GM18951 (cell line): ENCODE measurements at regions not wholly inside any gene's neighbourhood (a gene's known extent, or its start where the extent isn't known, plus 50 kb on each side); places are given as distances from the start of the nearest gene placed in this dataset.

Experiments
- POLR2A ChIP-seq: IDR thresholded peaks from 4 replicates; pipeline ENCODE4 v1.6.1; 2011; ENCODE audit warnings: mild to moderate bottlenecking; ENCODE audit not compliant: insufficient read length, insufficient read depth; ENCODE audit errors: extremely low read depth
- in situ Hi-C: fragments of 300-500 bp; cut with MboI; formaldehyde crosslinking; loops from one replicate; pipeline ENCODE4 v1.12.0; 2022; ENCODE audit warnings: low sequenced_read_pairs, mixed read lengths, inconsistent platforms; ENCODE audit not compliant: unreplicated experiment

DNA sequence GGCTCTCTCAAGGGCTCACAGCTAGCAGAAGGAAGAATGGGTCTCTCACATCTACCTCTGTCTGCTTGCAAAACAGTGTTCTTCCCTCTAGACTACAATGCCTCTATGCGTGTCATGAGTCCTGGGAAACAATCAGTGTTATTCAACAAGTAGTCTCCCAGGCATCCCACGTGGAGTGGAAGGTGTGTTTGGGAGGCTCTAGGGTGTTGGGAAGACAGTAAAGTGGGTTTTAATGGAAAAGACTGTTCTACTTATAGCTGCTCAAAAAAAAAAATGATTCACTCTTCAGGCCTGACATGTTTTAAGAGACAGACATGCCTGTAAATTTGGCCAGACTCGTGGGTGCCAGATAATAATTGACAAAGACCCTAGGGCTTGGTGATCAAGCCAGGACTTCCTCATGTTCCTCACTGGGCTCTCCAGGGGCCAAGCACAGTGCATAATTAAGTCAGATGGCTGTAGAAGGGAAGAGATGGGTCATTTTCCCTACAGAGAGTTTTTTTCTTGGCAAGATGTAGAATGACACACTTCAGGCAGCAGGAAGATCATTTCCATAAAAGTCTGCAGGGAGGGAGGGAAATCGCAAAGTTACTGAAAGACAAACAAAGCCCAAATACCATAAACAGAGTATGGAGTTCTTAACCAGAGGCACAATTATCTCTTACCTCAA lies 246.4 kb downstream of the ACTL7B start:
- TF ChIP-seq POLR2A = no peak
- in situ Hi-C loops = no loop called here

DNA sequence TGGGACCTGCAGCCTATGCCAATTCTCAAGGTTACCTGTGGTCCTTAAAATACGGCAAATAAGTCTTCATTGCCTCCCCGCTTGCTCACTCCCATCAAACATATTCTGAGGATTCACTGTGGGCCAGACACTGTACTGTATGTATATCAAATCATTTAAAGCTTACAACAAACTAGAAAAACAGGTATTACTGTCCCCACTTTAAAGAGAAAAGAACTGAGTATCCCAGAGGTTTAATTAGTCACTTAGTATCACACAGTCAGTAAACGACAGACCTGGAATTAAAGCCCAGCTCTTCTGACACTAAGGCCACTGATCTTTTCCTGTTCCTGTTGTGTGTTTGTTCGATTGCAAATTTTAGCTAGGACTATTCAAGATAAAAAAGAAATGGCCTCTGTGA lies 248.2 kb downstream of the ACTL7B start:
- TF ChIP-seq POLR2A = no peak

DNA sequence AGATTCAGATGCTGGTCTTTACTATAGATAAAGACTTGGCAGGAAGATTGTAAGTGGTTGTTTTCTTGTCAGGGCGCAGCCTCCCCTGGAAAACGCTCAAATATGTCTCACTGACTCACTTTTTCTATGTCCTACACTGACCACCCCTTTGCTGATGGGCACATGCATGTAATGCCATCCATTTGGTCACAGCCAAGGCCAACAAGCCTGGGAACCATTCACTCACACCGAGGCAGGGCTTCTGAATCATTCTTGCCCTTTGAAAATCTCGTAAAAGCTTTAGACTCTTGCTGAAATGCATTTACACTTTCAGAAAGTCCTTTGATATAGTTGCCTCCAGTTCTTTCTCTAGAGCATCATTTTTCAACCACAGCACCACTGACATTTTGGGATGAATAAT lies 249.4 kb downstream of the ACTL7B start:
- in situ Hi-C loops = no loop called here
- no peak for TF ChIP-seq POLR2A

More for the DNA sequence above, 248.2 kb downstream of the ACTL7B start:
- in situ Hi-C loops = no loop called here

DNA sequence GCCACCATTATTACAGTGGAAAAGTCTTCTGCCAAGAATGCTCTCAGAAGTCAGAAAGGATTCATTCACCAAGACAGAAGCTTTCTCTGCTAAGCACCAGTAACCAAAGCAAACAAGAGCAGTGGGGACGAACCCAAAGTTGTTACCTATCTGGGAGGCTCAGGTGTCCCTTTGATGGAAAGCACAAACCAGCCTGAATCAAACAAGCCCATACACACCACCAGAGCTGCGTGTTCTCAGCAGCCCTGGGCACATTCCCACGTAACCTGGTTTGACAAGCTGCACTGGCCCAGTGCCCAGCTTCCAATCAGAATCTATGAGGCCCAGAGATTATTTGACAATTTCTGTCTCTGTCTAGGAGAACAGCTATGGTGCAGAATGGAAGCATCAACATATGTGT lies 252.6 kb downstream of the ACTL7B start:
- in situ Hi-C loops = no loop called here
- no peak for TF ChIP-seq POLR2A

DNA sequence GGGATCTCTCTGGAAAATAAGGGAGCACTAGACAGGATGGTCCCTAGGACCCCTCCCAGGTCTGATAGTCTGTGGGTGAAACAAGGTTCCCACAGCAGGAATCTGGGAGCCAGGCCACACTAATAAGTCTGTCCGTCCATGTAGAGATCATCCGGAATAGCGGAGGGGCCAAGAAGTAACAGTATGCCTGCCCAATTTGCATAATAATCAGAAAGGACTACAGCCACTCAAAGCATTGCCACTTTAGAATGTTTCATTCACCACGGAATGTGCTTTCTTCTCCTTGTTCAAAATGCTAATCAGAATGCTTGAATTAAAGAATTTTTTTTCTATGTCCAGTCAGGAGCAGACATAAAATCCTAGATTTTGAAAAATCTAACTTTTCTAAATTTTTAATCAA lies 254.9 kb downstream of the ACTL7B start:
- in situ Hi-C loops = no loop called here

DNA sequence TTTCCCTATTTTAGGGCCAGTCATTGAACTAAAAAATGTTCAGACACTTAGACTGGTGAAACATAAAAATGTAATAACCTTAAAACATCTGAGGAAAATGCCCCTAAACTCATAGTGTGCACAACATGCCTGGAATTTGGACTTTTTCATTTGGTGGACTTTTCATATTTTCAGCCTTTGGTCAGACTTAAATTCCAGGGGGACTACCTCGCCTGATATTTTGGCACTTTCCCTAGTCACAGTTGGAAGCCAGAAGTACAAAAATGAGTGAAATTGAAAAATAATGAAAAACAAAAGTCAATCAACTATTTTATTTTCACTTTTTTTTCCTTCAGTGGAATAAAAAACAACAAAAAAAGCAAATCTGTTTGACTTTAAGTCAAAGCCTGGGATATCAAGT lies 256.2 kb downstream of the ACTL7B start:
- in situ Hi-C loops = no loop called here
- no peak for TF ChIP-seq POLR2A

More for the DNA sequence above, 254.9 kb downstream of the ACTL7B start:
- TF ChIP-seq POLR2A = no peak

DNA sequence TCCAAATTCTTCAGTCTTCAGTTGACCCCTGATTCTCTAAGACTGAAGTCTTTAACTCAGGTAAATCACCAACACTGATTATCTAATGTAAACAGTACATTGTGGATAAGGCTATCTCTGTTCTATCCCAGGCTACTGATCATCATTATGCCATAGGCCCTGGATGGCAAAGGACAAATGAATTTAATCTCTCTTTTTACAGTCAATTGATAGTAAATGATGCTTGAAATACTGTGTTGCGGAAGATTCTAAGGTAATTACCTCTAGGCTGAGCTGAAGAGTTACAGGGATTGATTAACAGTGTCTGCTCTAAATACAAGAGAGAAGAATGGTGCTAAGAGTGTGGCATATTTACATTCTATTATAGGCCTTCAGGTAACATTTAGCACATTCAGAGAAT lies 264.7 kb downstream of the ACTL7B start:
- in situ Hi-C loops = no loop called here
- TF ChIP-seq POLR2A = no peak

DNA sequence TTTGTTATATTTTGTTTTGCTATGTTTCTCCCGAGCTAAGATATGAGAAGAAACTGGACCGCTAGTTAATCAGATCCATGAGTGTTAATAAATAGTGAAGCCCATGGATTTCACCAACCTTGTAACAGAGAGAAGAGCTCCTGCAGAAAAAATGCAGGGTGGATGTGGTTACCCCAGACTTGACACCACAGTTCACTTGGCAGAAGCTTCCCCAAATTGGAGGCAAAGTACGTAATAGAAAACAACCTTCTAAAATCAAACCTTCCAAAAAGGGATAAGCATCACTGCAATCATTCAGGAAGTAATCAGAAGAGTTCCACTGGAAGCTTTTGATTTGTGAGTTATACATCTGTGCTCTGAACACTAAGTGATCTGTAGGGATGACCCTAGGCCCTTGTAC lies 267.5 kb downstream of the ACTL7B start:
- no peak for TF ChIP-seq POLR2A
- in situ Hi-C loops = no loop called here

DNA sequence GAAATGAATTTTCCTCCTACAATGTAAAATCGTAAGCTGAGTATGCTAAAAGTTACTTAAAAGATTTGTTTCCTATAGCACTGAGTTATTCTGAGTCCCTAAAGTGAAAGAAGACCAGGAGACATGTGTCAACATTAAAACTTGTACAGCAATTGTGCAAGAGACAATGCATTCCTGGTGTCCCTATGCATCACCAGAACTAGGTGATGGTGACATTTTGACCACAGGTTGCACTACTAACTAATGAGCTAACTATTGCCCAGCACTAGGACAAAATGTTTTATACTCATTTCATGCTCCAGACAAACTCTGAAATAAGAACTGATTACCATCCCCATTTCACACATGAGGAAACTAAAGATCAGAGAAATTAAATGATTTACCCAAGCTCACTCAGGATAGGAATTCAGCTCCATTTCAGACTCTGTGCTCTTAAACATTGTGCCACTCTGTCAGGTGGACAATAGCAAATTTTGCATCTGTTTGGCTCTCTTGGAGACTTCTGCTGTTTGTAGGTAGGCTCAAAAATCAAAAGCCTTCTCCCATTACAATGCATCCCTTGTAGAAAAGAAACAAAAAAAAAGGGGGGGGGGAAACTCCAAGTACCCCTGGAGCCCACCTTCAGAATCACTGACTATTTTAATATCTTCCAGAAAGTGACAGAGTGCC lies 269.2 kb downstream of the ACTL7B start:
- in situ Hi-C loops = no loop called here
- no peak for TF ChIP-seq POLR2A

DNA sequence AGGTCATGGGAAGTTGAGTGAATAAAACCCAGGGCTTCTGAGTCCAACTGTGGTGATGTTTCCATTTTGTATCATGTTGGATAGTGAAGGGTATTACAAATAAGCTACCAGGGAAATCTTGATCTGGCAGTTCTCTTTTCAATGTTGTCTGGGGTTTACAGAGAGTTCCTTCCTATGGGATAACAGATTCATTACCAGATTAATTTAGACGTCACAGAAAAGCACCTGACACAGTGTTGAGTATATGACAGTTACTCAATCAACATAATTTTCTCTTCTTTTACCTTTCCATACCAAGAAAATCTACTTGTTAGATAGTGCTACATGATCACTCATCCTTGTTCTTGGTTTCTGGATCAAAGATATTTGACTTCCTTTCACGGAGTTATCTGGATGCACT lies 270.9 kb downstream of the ACTL7B start:
- in situ Hi-C loops = no loop called here
- no peak for TF ChIP-seq POLR2A

DNA sequence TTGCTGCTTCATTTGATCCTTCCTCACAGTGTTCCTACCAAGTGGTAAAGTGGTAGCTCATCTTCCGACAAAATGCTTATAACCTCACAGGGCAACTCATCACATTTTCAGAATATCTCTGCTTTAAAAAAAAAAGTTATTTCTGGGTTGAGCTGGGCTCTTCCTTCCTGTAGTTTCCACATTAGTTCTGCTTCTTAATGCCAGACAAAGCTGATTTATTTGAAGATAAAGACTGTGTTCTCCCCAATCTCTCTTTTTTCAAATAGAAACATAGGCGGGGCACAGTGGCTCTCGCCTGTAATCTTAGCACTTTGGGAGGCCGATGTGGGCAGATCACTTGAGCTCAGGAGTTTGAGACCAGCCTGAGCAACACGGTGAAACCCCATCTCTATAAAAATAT lies 273.1 kb downstream of the ACTL7B start:
- in situ Hi-C loops = no loop called here
- TF ChIP-seq POLR2A = no peak

DNA sequence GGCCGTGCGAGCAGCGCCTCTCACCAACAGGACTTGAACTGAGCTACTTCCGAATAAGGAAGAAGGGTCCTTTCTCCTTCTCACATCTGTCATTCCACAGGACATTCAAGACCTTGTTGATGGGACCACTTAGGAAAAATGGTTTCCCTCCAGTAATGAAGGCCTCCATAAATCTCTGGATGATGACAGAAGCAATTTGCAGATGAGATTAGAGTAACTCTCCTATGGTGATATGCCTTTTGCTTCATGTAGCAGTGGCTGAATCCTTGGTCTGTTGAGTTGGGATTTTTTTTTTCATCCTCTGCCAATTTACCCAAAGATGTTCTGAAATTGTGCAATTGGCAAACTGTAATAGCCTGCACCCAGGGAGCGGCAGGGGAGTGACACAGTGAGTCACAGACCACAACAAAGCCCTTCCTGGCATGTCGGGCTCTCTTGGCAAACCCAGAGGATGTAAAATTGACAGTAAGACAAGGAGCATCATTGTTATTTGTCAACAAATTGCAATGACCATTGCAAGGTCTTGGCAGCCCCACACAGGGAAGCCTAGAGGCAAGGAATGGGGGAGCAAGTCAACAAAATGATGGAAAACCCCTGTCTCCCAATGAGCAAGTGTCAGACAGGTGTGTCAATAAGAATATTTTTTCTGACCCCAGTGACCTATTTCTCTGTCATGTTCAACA lies 275.9 kb downstream of the ACTL7B start:
- no peak for TF ChIP-seq POLR2A
- in situ Hi-C loops = no loop called here

DNA sequence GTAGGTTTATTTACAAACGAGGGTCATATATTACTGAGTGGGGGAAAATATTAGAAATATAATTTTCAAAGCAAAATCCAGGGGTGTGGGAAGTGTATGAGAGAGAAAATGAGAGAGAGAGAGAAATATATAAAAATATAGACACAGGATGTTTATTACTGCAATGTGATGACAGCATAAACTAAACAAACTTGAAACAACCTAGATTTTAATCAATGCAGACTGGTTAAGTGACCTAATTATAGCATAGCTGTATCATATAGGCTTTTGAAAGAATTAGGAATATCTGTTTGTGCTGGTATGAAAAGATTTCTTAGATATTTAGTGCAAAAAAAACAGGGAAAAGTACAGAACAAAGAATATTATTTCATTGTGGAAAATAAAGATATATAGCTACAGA lies 280.5 kb downstream of the ACTL7B start:
- TF ChIP-seq POLR2A = no peak
- in situ Hi-C loops = no loop called here

DNA sequence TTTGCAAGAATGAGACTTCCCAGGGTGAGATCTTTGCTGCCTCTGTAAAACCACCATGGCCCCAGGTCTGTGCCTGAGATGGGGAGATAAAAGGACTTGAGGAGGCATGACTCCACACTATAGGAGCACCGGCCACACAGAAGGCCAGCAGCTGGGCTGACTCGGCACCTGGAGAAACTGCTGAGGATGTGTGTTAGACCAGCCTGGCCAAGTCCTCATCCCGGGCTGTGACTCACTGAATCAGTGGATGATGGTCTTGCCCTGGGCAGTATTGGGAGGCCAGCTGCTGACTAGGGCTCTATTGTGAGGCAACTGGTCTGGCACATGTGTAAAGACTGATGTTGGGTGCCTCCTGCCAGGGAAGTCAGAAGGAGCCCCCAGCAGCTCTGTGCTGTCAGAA lies 286.2 kb downstream of the ACTL7B start:
- in situ Hi-C loops = no loop called here

More for the DNA sequence above, 286.2 kb downstream of the ACTL7B start:
- TF ChIP-seq POLR2A = no peak
